HEK293 (cell line): ENCODE measurements at regions not wholly inside any gene's neighbourhood (a gene's known extent, or its start where the extent isn't known, plus 50 kb on each side); places are given as distances from the start of the nearest gene placed in this dataset.

Experiments used
- CTCF ChIA-PET: fragments of 350-600 bp; formaldehyde crosslinking; extraction: SDS; loops from one replicate; lab custom pipeline; 2021; ENCODE audit warnings: antibody characterized with exemption; lab: Yijun Ruan, JAX
- POLR2A ChIA-PET: fragments of 300-600 bp; formaldehyde crosslinking; extraction: SDS; loops from one replicate; lab custom pipeline; 2020; ENCODE audit warnings: antibody characterized with exemption, inconsistent platforms; lab: Yijun Ruan, JAX
- H3K27ac ChIP-seq: fragments of 200-500 bp; sonication (Bioruptor generic); 2 replicates; pipeline ENCODE4 v1.5.1; 2014; ENCODE audit warnings: low read depth, low read length, control low read depth, inconsistent platforms; ENCODE audit errors: extremely low read depth
- H3K36me3 ChIP-seq, 2 experiments: fragments of 200-500 bp in 1 of 2; sonication (Bioruptor generic) in 1 of 2; 1 replicate in 1 of 2; 2 replicates in 1 of 2; pipeline ENCODE4 v1.5.1; 2014 to 2017; ENCODE audit warnings: inconsistent platforms in 2 of 2, low read length in 2 of 2; ENCODE audit not compliant: control insufficient read depth in 2 of 2, insufficient read depth in 1 of 2
- H3K4me1 ChIP-seq: fragments of 200-500 bp; sonication (Bioruptor generic); 2 replicates; pipeline ENCODE4 v1.5.1; 2014; ENCODE audit warnings: mild to moderate bottlenecking, low read length, inconsistent platforms; ENCODE audit not compliant: control insufficient read depth, insufficient read depth
- H3K4me3 ChIP-seq: 2 replicates; pipeline ENCODE4 v1.5.1; 2011; ENCODE audit warnings: low read depth, mild to moderate bottlenecking, control low read depth, low read length, moderate library complexity
- H3K9me3 ChIP-seq: fragments of 200-500 bp; sonication (Bioruptor generic); 2 replicates; pipeline ENCODE4 v1.5.1; 2014; ENCODE audit warnings: low read depth, low read length, inconsistent platforms; ENCODE audit not compliant: control insufficient read depth, insufficient read depth
- BCL11A ChIP-seq: fragments of 450-650 bp; formaldehyde crosslinking; IDR thresholded peaks from 2 replicates; pipeline ENCODE4 v1.5.1; 2016; ENCODE audit warnings: low read depth, missing biosample characterization, missing genetic modification characterization
- YY2 ChIP-seq: fragments of 450-650 bp; formaldehyde crosslinking; IDR thresholded peaks from 2 replicates; pipeline ENCODE4 v1.5.1; 2016; ENCODE audit warnings: missing biosample characterization, missing genetic modification characterization
- ZBTB1 ChIP-seq: fragments of 450-650 bp; formaldehyde crosslinking; IDR thresholded peaks from 2 replicates; pipeline ENCODE4 v1.5.1; 2016; ENCODE audit warnings: missing biosample characterization, missing genetic modification characterization
- ZBTB10 ChIP-seq: fragments of 450-650 bp; formaldehyde crosslinking; IDR thresholded peaks from 2 replicates; pipeline ENCODE4 v1.5.1; 2016; ENCODE audit warnings: missing biosample characterization, missing genetic modification characterization
- ZBTB20 ChIP-seq: fragments of 450-650 bp; formaldehyde crosslinking; IDR thresholded peaks from 2 replicates; pipeline ENCODE4 v1.5.1; 2016; ENCODE audit warnings: missing biosample characterization, missing genetic modification characterization
- ZBTB7A ChIP-seq: fragments of 450-650 bp; formaldehyde crosslinking; IDR thresholded peaks from 2 replicates; pipeline ENCODE4 v1.5.1; 2016; ENCODE audit warnings: low read depth, missing biosample characterization, missing genetic modification characterization
- ZNF112 ChIP-seq: fragments of 450-650 bp; formaldehyde crosslinking; IDR thresholded peaks from 2 replicates; pipeline ENCODE4 v1.5.0; 2017; ENCODE audit warnings: missing biosample characterization, missing genetic modification characterization
- ZNF114 ChIP-seq: fragments of 450-650 bp; formaldehyde crosslinking; IDR thresholded peaks from 2 replicates; pipeline ENCODE4 v1.5.0; 2017; ENCODE audit warnings: missing biosample characterization, missing genetic modification characterization
- ZNF146 ChIP-seq: fragments of 450-650 bp; formaldehyde crosslinking; IDR thresholded peaks from 2 replicates; pipeline ENCODE4 v1.5.1; 2016; ENCODE audit warnings: missing biosample characterization, missing genetic modification characterization
- ZNF148 ChIP-seq: fragments of 450-650 bp; formaldehyde crosslinking; IDR thresholded peaks from 2 replicates; pipeline ENCODE4 v1.5.0; 2017; ENCODE audit warnings: missing biosample characterization, missing genetic modification characterization, borderline replicate concordance
- ZNF155 ChIP-seq: fragments of 450-650 bp; formaldehyde crosslinking; IDR thresholded peaks from 2 replicates; pipeline ENCODE4 v1.5.1; 2016; ENCODE audit warnings: missing biosample characterization, missing genetic modification characterization
- ZNF223 ChIP-seq: fragments of 450-650 bp; formaldehyde crosslinking; IDR thresholded peaks from 2 replicates; pipeline ENCODE4 v1.5.1; 2016; ENCODE audit warnings: missing biosample characterization, missing genetic modification characterization
- ZNF248 ChIP-seq: fragments of 450-650 bp; formaldehyde crosslinking; IDR thresholded peaks from 2 replicates; pipeline ENCODE4 v1.5.1; 2017; ENCODE audit warnings: missing biosample characterization, missing genetic modification characterization
- ZNF311 ChIP-seq: fragments of 450-650 bp; formaldehyde crosslinking; IDR thresholded peaks from 2 replicates; pipeline ENCODE4 v1.5.1; 2017; ENCODE audit warnings: missing biosample characterization, missing genetic modification characterization, borderline replicate concordance
- ZNF335 ChIP-seq: fragments of 450-650 bp; formaldehyde crosslinking; conservative IDR thresholded peaks from 2 replicates; pipeline ENCODE4 v1.5.1; 2016; ENCODE audit warnings: missing biosample characterization, missing genetic modification characterization
- ZNF423 ChIP-seq: fragments of 450-650 bp; formaldehyde crosslinking; IDR thresholded peaks from 2 replicates; pipeline ENCODE4 v1.5.1; 2016; ENCODE audit warnings: missing biosample characterization, missing genetic modification characterization
- ZNF48 ChIP-seq: fragments of 450-650 bp; formaldehyde crosslinking; IDR thresholded peaks from 2 replicates; pipeline ENCODE4 v1.5.1; 2016; ENCODE audit warnings: missing biosample characterization, missing genetic modification characterization
- ZNF488 ChIP-seq: fragments of 450-650 bp; formaldehyde crosslinking; IDR thresholded peaks from 2 replicates; pipeline ENCODE4 v1.5.1; 2016; ENCODE audit warnings: missing biosample characterization, missing genetic modification characterization
- ZNF514 ChIP-seq: fragments of 450-650 bp; formaldehyde crosslinking; IDR thresholded peaks from 2 replicates; pipeline ENCODE4 v1.5.1; 2016; ENCODE audit warnings: missing biosample characterization, missing genetic modification characterization
- ZNF677 ChIP-seq: fragments of 450-650 bp; IDR thresholded peaks from 2 replicates; pipeline ENCODE4 v1.5.0; 2018; ENCODE audit warnings: missing biosample characterization, mild to moderate bottlenecking, missing genetic modification characterization, moderate library complexity
- ZNF776 ChIP-seq: fragments of 450-650 bp; formaldehyde crosslinking; IDR thresholded peaks from 2 replicates; pipeline ENCODE4 v1.5.0; 2017; ENCODE audit warnings: missing biosample characterization, missing genetic modification characterization, borderline replicate concordance
- ZNF777 ChIP-seq: fragments of 450-650 bp; formaldehyde crosslinking; IDR thresholded peaks from 2 replicates; pipeline ENCODE4 v1.5.1; 2017; ENCODE audit warnings: missing biosample characterization, missing genetic modification characterization, borderline replicate concordance
- ZNF837 ChIP-seq: fragments of 450-650 bp; formaldehyde crosslinking; IDR thresholded peaks from 2 replicates; pipeline ENCODE4 v1.5.1; 2016; ENCODE audit warnings: missing biosample characterization, missing genetic modification characterization

DNA sequence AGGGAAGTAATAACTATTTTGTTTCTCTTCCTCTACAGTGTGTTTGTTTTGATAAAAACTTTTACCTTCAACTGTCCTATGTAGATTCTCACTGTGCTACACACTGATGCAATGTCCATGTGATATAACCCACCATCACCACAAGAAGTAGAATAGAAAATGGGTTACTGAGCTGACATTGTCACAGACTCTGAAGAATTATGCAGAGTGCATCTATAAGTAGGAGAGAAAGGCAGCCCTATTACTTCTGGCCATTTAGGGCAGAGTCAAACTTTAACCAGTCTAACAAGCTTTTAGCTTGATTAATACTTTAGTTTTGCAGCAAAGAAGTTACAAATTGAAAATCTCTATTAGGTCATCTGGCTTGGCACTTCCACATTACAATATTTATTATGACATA is 354.0 kb upstream of the CDH8 start:
- ChIA-PET POLR2A (no interaction called here), CTCF (no interaction called here)
- H3K9me3 ChIP-seq = no peaks in the 10 kb centered on the region
- TF ChIP-seq ZNF837 (tag by site-specific recombination) (no peak), ZNF112 (tag by site-specific recombination) (no peak), ZNF514 (tag by site-specific recombination) (no peak), ZNF146 (tag by site-specific recombination) (no peak), ZNF223 (tag by site-specific recombination) (no peak), ZNF777 (tag by site-specific recombination) (no peak), ZNF488 (no peak), YY2 (tag by site-specific recombination) (no peak), ZNF423 (tag by site-specific recombination) (no peak), ZNF248 (tag by site-specific recombination) (no peak), ZNF48 (tag by site-specific recombination) (no peak), ZBTB20 (no peak), ZNF776 (no peak), BCL11A (tag by site-specific recombination) (no peak), ZNF311 (tag by site-specific recombination) (no peak), ZNF114 (tag by site-specific recombination) (no peak), ZNF335 (no peak), ZNF155 (tag by site-specific recombination) (no peak)
- H3K4me3 ChIP-seq = no peak overlapping the region
- H3K36me3 ChIP-seq = no peaks in the 10 kb centered on the region
- H3K27ac ChIP-seq = no peak overlapping the region
- no peaks in the 10 kb centered on the region for H3K4me1 ChIP-seq

DNA sequence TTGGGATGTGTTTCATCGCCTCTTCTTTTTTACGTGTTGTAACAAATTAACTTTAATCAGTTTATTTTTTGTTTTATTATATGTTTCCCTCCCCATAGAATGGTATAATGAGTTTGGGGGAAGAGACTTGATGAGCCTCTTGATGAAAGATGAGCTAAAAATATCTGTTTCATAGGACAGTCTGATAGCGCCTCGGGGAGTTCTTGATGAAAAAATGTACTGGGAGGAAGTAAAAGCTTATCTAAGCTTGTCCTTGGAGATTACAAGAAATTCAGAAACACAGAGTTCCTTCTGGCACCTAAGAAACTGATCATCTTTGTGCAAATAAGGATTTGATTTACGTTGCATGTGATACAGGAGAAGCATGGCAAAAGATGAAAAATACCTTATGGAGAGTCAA is 350.2 kb upstream of the CDH8 start:
- TF ChIP-seq ZBTB7A (tag by site-specific recombination) (no peak), ZNF677 (tag by site-specific recombination) (no peak), ZBTB1 (no peak), ZNF148 (no peak), ZBTB10 (tag by site-specific recombination) (no peak)
- TF ChIP-seq, all 188 proteins: peak for 0
- CTCF ChIA-PET = no interaction called here
- POLR2A ChIA-PET = no interaction called here
- H3K4me3 ChIP-seq = no peak overlapping the region
- H3K27ac ChIP-seq = no peak overlapping the region
- H3K9me3 ChIP-seq = no peaks in the 10 kb centered on the region
- H3K36me3 ChIP-seq = no peaks in the 10 kb centered on the region
- no peaks in the 10 kb centered on the region for H3K4me1 ChIP-seq
